ENCODE measurements at regions not wholly inside any gene's neighbourhood (a gene's known extent, or its start where the extent isn't known, plus 50 kb on each side); places are given as distances from the start of the nearest gene placed in this dataset.
A peak's percentile ranks its signal among the peaks of the same experiment; 100 is the strongest.
"Not testable (repeated sequence)": the region's sequence is repeated elsewhere in the genome, so short reads cannot be mapped to it uniquely, and the experiment has no call there.

DNA sequence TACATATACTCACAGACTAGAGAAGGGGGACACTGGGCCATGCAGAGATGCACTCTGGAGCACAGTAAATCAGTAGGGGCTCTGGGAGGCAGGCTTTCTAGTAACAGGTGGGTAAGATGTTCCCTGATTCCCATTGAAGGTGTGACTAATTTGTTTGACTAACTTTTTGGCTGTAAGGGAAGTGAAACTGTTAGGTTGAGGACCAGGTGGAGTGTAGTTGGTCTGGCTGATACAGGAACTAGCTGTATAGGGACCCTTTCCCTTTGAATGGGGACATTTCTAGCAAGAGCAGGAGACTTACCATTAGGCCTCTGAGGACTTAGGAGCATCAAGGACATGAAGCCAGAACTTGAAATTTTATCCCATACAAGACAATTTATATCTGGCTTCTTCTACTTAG lies 989.6 kb upstream of the COX7C start (continued):
- TF ChIP-seq, protein P1, sequence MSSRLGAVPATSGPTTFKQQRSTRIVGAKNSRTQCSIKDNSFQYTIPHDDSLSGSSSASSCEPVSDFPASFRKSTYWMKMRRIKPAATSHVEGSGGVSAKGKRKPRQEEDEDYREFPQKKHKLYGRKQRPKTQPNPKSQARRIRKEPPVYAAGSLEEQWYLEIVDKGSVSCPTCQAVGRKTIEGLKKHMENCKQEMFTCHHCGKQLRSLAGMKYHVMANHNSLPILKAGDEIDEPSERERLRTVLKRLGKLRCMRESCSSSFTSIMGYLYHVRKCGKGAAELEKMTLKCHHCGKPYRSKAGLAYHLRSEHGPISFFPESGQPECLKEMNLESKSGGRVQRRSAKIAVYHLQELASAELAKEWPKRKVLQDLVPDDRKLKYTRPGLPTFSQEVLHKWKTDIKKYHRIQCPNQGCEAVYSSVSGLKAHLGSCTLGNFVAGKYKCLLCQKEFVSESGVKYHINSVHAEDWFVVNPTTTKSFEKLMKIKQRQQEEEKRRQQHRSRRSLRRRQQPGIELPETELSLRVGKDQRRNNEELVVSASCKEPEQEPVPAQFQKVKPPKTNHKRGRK (CRISPR knock-in tag; IDR thresholded peaks at IDR 0.05; ENCODE audit: borderline replicate concordance): no peak

DNA sequence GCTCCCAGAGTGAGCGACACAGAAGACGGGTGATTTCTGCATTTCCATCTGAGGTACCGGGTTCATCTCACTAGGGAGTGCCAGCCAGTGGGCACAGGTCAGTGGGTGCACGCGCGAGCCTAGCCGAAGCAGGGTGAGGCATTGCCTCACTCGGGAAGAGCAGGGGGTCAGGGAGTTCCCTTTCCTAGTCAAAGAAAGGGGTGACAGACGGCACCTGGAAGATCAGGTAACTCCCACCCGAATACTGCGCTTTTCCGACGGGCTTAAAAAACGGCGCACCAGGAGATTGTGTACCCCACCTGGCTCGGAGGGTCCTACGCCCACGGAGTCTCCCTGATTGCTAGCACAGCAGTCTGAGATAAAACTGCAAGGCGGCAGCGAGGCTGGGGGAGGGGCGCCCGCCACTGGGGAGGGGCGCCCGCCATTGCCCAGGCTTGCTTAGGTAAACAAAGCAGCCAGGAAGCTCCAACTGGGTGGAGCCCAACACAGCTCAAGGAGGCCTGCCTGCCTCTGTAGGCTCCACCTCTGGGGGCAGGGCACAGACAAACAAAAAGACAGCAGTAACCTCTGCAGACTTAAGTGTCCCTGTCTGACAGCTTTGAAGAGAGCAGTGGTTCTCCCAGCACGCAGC lies 979.1 kb upstream of the COX7C start:
- peaks cover 14% of the 10 kb centered on the region for H3K4me1 Mint-ChIP-seq
- peaks cover 15% of the 10 kb centered on the region for H3K36me3 Mint-ChIP-seq
- peak; percentile 93 for ATAC-seq
- CTCF ChIA-PET; H3K27me3 Mint-ChIP-seq (ENCODE audit: low read depth); POLR2A ChIA-PET: not testable (repeated sequence)
- peak; percentile 10 for DNase-seq (ENCODE audit: low spot score)
- H3K27ac Mint-ChIP-seq: peak overlapping the region; percentile 87
- peak overlapping the region; percentile 74 for H3K4me3 Mint-ChIP-seq
- H3K9me3 Mint-ChIP-seq: peaks cover 15% of the 10 kb centered on the region

DNA sequence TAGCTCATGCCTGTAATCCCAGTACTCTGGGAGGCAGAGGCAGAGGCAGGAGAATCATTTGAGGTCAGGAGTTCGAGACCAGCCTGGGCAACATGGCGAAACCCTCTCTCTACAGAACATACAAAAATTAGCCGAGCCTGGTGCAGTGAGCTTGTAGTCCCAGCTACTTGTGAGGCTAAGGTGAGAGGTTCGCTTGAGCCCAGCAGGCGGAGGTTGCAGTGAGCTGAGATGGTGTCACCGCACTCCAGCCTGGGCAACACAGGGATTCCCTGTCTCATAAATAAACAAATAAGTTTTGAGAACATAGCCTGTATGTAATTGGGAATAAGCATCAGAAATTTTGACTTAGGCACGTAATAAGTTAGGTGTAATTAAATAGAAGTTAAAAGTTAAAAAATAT lies 971.7 kb upstream of the COX7C start:
- Mint-ChIP-seq H3K9me3 (0 out of 2 replicates have a peak, but pooled peaks cover 3% of the 10 kb centered on the region), H3K4me3 (peak overlapping the region; percentile 40; the same call in 1 of the 2 replicates), H3K4me1 (peaks cover 22% of the 10 kb centered on the region), H3K36me3 (peaks cover 3% of the 10 kb centered on the region), H3K27ac (no peak overlapping the region), H3K27me3 (ENCODE audit: low read depth) (no peaks in the 10 kb centered on the region)
- ATAC-seq (no peak; the same call in 1 of the 2 replicates), DNase-seq (ENCODE audit: low spot score) (no peak)
- CTCF ChIA-PET: no interaction called here
- POLR2A ChIA-PET: no interaction called here
- TF ChIP-seq GABPB1 (CRISPR knock-in tag; IDR thresholded peaks at IDR 0.05): no peak
- TF ChIP-seq ELF4 (CRISPR knock-in tag; IDR thresholded peaks at IDR 0.05; ENCODE audit: low read depth): no peak
- TF ChIP-seq, protein P2, sequence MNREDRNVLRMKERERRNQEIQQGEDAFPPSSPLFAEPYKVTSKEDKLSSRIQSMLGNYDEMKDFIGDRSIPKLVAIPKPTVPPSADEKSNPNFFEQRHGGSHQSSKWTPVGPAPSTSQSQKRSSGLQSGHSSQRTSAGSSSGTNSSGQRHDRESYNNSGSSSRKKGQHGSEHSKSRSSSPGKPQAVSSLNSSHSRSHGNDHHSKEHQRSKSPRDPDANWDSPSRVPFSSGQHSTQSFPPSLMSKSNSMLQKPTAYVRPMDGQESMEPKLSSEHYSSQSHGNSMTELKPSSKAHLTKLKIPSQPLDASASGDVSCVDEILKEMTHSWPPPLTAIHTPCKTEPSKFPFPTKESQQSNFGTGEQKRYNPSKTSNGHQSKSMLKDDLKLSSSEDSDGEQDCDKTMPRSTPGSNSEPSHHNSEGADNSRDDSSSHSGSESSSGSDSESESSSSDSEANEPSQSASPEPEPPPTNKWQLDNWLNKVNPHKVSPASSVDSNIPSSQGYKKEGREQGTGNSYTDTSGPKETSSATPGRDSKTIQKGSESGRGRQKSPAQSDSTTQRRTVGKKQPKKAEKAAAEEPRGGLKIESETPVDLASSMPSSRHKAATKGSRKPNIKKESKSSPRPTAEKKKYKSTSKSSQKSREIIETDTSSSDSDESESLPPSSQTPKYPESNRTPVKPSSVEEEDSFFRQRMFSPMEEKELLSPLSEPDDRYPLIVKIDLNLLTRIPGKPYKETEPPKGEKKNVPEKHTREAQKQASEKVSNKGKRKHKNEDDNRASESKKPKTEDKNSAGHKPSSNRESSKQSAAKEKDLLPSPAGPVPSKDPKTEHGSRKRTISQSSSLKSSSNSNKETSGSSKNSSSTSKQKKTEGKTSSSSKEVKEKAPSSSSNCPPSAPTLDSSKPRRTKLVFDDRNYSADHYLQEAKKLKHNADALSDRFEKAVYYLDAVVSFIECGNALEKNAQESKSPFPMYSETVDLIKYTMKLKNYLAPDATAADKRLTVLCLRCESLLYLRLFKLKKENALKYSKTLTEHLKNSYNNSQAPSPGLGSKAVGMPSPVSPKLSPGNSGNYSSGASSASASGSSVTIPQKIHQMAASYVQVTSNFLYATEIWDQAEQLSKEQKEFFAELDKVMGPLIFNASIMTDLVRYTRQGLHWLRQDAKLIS (CRISPR knock-in tag; IDR thresholded peaks at IDR 0.05; ENCODE audit: borderline replicate concordance): no peak
- no peak for TF ChIP-seq ZNF219 (CRISPR knock-in tag; IDR thresholded peaks at IDR 0.05; ENCODE audit: borderline replicate concordance)
- TF ChIP-seq GRHL2 (CRISPR knock-in tag; IDR thresholded peaks at IDR 0.05; ENCODE audit: insufficient replicate concordance, severe bottlenecking): no peak
- TF ChIP-seq, protein P1 (CRISPR knock-in tag; IDR thresholded peaks at IDR 0.05; ENCODE audit: borderline replicate concordance): no peak
- TF ChIP-seq, protein P3, sequence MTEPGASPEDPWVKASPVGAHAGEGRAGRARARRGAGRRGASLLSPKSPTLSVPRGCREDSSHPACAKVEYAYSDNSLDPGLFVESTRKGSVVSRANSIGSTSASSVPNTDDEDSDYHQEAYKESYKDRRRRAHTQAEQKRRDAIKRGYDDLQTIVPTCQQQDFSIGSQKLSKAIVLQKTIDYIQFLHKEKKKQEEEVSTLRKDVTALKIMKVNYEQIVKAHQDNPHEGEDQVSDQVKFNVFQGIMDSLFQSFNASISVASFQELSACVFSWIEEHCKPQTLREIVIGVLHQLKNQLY (CRISPR knock-in tag; IDR thresholded peaks at IDR 0.05): no peak
- no peak for TF ChIP-seq NR3C1 (CRISPR knock-in tag; conservative IDR thresholded peaks at IDR 0.05; ENCODE audit: low read depth)
- TF ChIP-seq MYBL2 (CRISPR knock-in tag; IDR thresholded peaks at IDR 0.05): no peak
- TF ChIP-seq, protein P4, sequence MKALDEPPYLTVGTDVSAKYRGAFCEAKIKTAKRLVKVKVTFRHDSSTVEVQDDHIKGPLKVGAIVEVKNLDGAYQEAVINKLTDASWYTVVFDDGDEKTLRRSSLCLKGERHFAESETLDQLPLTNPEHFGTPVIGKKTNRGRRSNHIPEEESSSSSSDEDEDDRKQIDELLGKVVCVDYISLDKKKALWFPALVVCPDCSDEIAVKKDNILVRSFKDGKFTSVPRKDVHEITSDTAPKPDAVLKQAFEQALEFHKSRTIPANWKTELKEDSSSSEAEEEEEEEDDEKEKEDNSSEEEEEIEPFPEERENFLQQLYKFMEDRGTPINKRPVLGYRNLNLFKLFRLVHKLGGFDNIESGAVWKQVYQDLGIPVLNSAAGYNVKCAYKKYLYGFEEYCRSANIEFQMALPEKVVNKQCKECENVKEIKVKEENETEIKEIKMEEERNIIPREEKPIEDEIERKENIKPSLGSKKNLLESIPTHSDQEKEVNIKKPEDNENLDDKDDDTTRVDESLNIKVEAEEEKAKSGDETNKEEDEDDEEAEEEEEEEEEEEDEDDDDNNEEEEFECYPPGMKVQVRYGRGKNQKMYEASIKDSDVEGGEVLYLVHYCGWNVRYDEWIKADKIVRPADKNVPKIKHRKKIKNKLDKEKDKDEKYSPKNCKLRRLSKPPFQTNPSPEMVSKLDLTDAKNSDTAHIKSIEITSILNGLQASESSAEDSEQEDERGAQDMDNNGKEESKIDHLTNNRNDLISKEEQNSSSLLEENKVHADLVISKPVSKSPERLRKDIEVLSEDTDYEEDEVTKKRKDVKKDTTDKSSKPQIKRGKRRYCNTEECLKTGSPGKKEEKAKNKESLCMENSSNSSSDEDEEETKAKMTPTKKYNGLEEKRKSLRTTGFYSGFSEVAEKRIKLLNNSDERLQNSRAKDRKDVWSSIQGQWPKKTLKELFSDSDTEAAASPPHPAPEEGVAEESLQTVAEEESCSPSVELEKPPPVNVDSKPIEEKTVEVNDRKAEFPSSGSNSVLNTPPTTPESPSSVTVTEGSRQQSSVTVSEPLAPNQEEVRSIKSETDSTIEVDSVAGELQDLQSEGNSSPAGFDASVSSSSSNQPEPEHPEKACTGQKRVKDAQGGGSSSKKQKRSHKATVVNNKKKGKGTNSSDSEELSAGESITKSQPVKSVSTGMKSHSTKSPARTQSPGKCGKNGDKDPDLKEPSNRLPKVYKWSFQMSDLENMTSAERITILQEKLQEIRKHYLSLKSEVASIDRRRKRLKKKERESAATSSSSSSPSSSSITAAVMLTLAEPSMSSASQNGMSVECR (CRISPR knock-in tag; IDR thresholded peaks at IDR 0.05; ENCODE audit: borderline replicate concordance): no peak
- TF ChIP-seq ZNF232 (CRISPR knock-in tag; IDR thresholded peaks at IDR 0.05): no peak
- no peak for TF ChIP-seq ZNF671 (CRISPR knock-in tag; IDR thresholded peaks at IDR 0.05)
- TF ChIP-seq OVOL2 (CRISPR knock-in tag; IDR thresholded peaks at IDR 0.05; ENCODE audit: borderline replicate concordance): no peak
- TF ChIP-seq, protein P5, sequence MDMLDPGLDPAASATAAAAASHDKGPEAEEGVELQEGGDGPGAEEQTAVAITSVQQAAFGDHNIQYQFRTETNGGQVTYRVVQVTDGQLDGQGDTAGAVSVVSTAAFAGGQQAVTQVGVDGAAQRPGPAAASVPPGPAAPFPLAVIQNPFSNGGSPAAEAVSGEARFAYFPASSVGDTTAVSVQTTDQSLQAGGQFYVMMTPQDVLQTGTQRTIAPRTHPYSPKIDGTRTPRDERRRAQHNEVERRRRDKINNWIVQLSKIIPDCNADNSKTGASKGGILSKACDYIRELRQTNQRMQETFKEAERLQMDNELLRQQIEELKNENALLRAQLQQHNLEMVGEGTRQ (CRISPR knock-in tag; IDR thresholded peaks at IDR 0.05): no peak
- no peak for TF ChIP-seq SOX15 (CRISPR knock-in tag; IDR thresholded peaks at IDR 0.05)
- TF ChIP-seq, protein P6, sequence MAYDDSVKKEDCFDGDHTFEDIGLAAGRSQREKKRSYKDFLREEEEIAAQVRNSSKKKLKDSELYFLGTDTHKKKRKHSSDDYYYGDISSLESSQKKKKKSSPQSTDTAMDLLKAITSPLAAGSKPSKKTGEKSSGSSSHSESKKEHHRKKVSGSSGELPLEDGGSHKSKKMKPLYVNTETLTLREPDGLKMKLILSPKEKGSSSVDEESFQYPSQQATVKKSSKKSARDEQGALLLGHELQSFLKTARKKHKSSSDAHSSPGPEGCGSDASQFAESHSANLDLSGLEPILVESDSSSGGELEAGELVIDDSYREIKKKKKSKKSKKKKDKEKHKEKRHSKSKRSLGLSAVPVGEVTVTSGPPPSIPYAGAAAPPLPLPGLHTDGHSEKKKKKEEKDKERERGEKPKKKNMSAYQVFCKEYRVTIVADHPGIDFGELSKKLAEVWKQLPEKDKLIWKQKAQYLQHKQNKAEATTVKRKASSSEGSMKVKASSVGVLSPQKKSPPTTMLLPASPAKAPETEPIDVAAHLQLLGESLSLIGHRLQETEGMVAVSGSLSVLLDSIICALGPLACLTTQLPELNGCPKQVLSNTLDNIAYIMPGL (CRISPR knock-in tag; IDR thresholded peaks at IDR 0.05): no peak
- TF ChIP-seq ZNF317 (CRISPR knock-in tag; IDR thresholded peaks at IDR 0.05; ENCODE audit: borderline replicate concordance, low read depth): no peak
